Smooth muscle cell (in vitro differentiated cells): ENCODE measurements at regions not wholly inside any gene's neighbourhood (a gene's known extent, or its start where the extent isn't known, plus 50 kb on each side); places are given as distances from the start of the nearest gene placed in this dataset.

Experiments used
- DNase-seq: peaks from one replicate; lab custom pipeline; 2025; ENCODE audit not compliant: unreplicated experiment; lab: John Stamatoyannopoulos, UW
- H2AFZ ChIP-seq: fragments of 200-600 bp; sonication (generic); 2 replicates; pipeline ENCODE4 v1.6.0; 2016; ENCODE audit warnings: antibody characterized with exemption, low read depth, mild to moderate bottlenecking
- H3F3A ChIP-seq: fragments of 200-600 bp; sonication (generic); 2 replicates; pipeline ENCODE4 v1.6.0; 2017; ENCODE audit warnings: antibody characterized with exemption, low read depth
- H3K27ac ChIP-seq: fragments of 200-600 bp; sonication (generic); 2 replicates; pipeline ENCODE4 v1.5.1; 2016; ENCODE audit warnings: low read depth, mild to moderate bottlenecking
- H3K27me3 ChIP-seq: fragments of 200-600 bp; sonication (generic); 2 replicates; pipeline ENCODE4 v1.6.1; 2016; ENCODE audit warnings: low read depth, mild to moderate bottlenecking
- H3K36me3 ChIP-seq: fragments of 200-600 bp; sonication (generic); 2 replicates; pipeline ENCODE4 v1.5.1; 2016; ENCODE audit warnings: low read depth
- H3K4me1 ChIP-seq: fragments of 200-600 bp; sonication (generic); 2 replicates; pipeline ENCODE4 v1.5.1; 2016; ENCODE audit warnings: low read depth
- H3K4me2 ChIP-seq: fragments of 200-600 bp; sonication (generic); 2 replicates; pipeline ENCODE4 v1.6.0; 2016; ENCODE audit warnings: mild to moderate bottlenecking
- H3K4me3 ChIP-seq: fragments of 200-600 bp; sonication (generic); 2 replicates; pipeline ENCODE4 v1.5.1; 2016; ENCODE audit warnings: mild to moderate bottlenecking
- H3K79me2 ChIP-seq: fragments of 200-600 bp; sonication (generic); 2 replicates; pipeline ENCODE4 v1.6.0; 2016; ENCODE audit warnings: low read depth, mild to moderate bottlenecking
- H3K9ac ChIP-seq: fragments of 200-600 bp; sonication (generic); 2 replicates; pipeline ENCODE4 v1.6.0; 2016; ENCODE audit warnings: low read depth
- H3K9me3 ChIP-seq: fragments of 200-600 bp; sonication (generic); replicated peaks from 2 replicates; pipeline ENCODE4 v1.5.1; 2016; ENCODE audit warnings: low read depth
- H4K20me1 ChIP-seq: fragments of 200-600 bp; sonication (generic); 2 replicates; pipeline ENCODE4 v1.6.0; 2016; ENCODE audit warnings: low read depth
- WGBS: methylation state at CpG from one replicate; pipeline ENCODE4 v1.1.7; 2016; ENCODE audit warnings: low lambda C conversion rate; 5-methylcytosine and 5-hydroxymethylcytosine counted together
- TF ChIP-seq, protein P1 (sequence below): fragments of 200-600 bp; sonication (generic); IDR thresholded peaks from 2 replicates; pipeline ENCODE4 v1.5.1; 2017; ENCODE audit warnings: borderline replicate concordance, mild to moderate bottlenecking, antibody characterized with exemption; ENCODE audit not compliant: insufficient read depth, poor library complexity, severe bottlenecking

DNA sequence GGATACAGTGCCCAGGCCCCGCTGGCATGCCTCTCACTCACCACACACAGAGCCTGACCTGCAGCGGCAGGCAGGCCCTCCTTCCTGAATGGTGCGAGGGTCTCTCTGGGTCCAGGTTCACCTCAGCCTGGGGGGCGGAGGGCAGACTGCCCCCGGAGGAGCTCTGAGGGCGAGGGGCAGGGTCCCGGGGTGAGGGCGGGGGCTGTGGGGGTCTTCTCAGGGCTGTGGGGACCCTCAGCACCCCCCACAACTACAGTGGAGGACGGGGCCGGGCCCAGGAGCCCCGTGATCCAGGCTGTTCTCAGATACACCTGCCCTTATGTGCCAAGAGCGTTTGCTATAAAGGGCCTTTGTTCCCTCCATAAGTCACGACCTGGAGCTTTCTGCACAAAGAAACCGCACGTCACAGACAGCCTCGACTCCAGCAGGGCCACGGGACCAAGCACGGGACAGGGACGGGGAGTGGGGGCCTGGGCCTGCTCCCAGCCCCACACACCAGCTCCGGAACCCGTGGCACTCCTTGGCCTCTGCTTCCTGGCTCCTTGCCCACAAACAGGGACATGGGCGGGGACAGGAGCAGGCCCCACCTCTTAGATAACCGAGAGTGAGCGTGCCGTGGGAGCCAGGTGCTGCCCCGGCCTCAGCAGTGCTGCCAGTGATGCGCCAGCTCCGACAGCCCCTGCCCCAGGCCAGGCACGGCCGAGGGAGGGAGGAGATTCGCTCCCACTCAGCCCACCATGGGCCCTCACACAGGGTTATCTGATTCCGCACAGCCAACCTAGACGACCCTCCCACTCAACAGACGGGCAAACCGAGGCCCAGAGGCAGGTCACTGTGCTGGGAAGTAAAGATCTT, 101.9 kb downstream of the RFLNA start:
- H3K36me3 ChIP-seq: no peaks in the 10 kb centered on the region
- H3F3A ChIP-seq: peaks cover 19% of the 10 kb centered on the region
- H3K4me2 ChIP-seq: no peak overlapping the region
- no peak for DNase-seq
- TF ChIP-seq, protein P1, sequence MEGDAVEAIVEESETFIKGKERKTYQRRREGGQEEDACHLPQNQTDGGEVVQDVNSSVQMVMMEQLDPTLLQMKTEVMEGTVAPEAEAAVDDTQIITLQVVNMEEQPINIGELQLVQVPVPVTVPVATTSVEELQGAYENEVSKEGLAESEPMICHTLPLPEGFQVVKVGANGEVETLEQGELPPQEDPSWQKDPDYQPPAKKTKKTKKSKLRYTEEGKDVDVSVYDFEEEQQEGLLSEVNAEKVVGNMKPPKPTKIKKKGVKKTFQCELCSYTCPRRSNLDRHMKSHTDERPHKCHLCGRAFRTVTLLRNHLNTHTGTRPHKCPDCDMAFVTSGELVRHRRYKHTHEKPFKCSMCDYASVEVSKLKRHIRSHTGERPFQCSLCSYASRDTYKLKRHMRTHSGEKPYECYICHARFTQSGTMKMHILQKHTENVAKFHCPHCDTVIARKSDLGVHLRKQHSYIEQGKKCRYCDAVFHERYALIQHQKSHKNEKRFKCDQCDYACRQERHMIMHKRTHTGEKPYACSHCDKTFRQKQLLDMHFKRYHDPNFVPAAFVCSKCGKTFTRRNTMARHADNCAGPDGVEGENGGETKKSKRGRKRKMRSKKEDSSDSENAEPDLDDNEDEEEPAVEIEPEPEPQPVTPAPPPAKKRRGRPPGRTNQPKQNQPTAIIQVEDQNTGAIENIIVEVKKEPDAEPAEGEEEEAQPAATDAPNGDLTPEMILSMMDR: no peak
- no peak overlapping the region for H3K4me3 ChIP-seq
- H3K9ac ChIP-seq: no peak overlapping the region
- H2AFZ ChIP-seq: no peak overlapping the region
- H3K27me3 ChIP-seq: no peaks in the 10 kb centered on the region
- no peak overlapping the region for H3K27ac ChIP-seq
- H3K9me3 ChIP-seq: no peaks in the 10 kb centered on the region
- H3K79me2 ChIP-seq: peaks cover 20% of the 10 kb centered on the region
- H4K20me1 ChIP-seq: peaks cover 94% of the 10 kb centered on the region
- WGBS: 94% methylated on average over 34 of the region's 35 CpGs
- H3K4me1 ChIP-seq: peaks cover 9% of the 10 kb centered on the region

DNA sequence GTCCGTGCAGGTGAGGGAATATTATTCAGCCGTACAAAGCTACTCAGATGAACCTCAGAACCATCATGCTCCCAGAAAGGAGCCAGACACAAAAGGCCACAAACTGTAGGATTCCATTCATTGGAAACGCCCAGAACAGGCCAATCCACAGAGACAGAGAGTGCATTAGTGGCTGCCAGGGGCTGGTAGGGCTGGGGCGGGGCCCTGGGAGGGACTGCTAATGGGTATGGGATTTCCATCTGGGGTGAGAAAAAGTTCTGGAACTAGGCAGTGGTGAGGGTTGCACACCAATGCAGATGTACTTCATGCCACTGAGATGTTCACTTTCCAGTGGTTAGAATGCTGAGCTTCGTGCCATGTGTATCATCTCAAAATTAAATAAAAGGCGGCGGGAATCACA, 101.1 kb downstream of the RFLNA start:
- Histone ChIP-seq H3K79me2 (peaks cover 20% of the 10 kb centered on the region), H3K9ac (no peak overlapping the region), H3K36me3 (no peaks in the 10 kb centered on the region), H2AFZ (no peak overlapping the region), H3K4me3 (no peak overlapping the region), H3K4me2 (no peak overlapping the region), H3K4me1 (peaks cover 13% of the 10 kb centered on the region), H4K20me1 (peaks cover 100% of the 10 kb centered on the region), H3K27ac (peak overlapping the region; percentile 35), H3K27me3 (no peaks in the 10 kb centered on the region), H3K9me3 (no peaks in the 10 kb centered on the region), H3F3A (peaks cover 27% of the 10 kb centered on the region)
- 93% methylated on average over 7 of the region's 7 CpGs for WGBS
- no peak for DNase-seq
- TF ChIP-seq, protein P1: no peak

DNA sequence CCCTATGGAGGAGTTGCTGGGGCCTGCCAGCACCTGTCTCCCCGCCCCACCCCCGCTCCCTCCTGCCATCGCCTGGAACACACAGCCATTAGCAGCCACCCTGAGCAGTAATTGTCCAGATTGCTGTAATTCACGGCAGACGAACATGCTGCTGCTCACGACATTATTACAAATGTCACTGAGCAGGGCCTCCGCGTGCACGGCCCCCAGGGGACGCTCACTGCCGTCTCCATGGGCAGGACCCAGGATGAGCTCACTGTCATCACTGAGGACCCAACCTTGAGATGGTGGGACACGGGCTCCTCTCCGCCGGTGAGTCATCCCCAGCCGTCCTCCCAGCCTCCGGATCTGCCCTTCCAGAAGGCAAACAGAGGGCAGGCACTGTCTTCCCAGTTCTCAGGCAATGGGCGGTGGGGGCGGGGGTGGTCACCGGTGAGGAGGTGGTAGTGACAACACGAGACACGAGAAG, 100.4 kb downstream of the RFLNA start:
- Histone ChIP-seq H3K9ac (no peak overlapping the region), H3K79me2 (peaks cover 20% of the 10 kb centered on the region), H3K4me3 (no peak overlapping the region), H3F3A (peaks cover 33% of the 10 kb centered on the region), H3K4me1 (peaks cover 15% of the 10 kb centered on the region), H3K4me2 (no peak overlapping the region), H3K36me3 (no peaks in the 10 kb centered on the region), H2AFZ (no peak overlapping the region), H3K27me3 (no peaks in the 10 kb centered on the region), H3K27ac (peak overlapping the region; percentile 35), H4K20me1 (peaks cover 100% of the 10 kb centered on the region), H3K9me3 (no peaks in the 10 kb centered on the region)
- DNase-seq: no peak
- 54% methylated on average over 17 of the region's 21 CpGs for WGBS
- TF ChIP-seq, protein P1: no peak
